OCI-LY1 (cell line): ENCODE measurements at regions not wholly inside any gene's neighbourhood (a gene's known extent, or its start where the extent isn't known, plus 50 kb on each side); places are given as distances from the start of the nearest gene placed in this dataset.

ENCODE experiments used
- H2AFZ ChIP-seq: fragments of 200-600 bp; sonication (generic), shearing (Covaris generic); 2 replicates; pipeline ENCODE4 v1.6.0; 2014; ENCODE audit warnings: antibody characterized with exemption, mild to moderate bottlenecking, low read length
- H3F3A ChIP-seq: fragments of 200-600 bp; sonication (generic), shearing (Covaris generic); 2 replicates; pipeline ENCODE4 v1.6.0; 2014; ENCODE audit warnings: mild to moderate bottlenecking, antibody characterized with exemption, low read length, moderate library complexity; ENCODE audit not compliant: insufficient read depth
- H3K27ac ChIP-seq: fragments of 200-600 bp; sonication (generic); 2 replicates; pipeline ENCODE4 v1.5.1; 2014; ENCODE audit warnings: low read length, mixed run types, mild to moderate bottlenecking, low read depth; ENCODE audit not compliant: poor library complexity, severe bottlenecking
- H3K27me3 ChIP-seq: fragments of 200-600 bp; sonication (generic); 2 replicates; pipeline ENCODE4 v1.6.0; 2014; ENCODE audit warnings: antibody characterized with exemption, mild to moderate bottlenecking, low read length, moderate library complexity; ENCODE audit not compliant: insufficient read depth
- H3K36me3 ChIP-seq: fragments of 200-600 bp; sonication (generic); 2 replicates; pipeline ENCODE4 v1.6.1; 2014; ENCODE audit warnings: mild to moderate bottlenecking, antibody characterized with exemption, low read length, moderate library complexity, mixed read lengths; ENCODE audit not compliant: insufficient read depth
- H3K4me1 ChIP-seq: fragments of 200-600 bp; sonication (generic); 2 replicates; pipeline ENCODE4 v1.5.1; 2014; ENCODE audit warnings: mild to moderate bottlenecking, low read length, moderate library complexity; ENCODE audit not compliant: insufficient read depth, severe bottlenecking
- H3K4me2 ChIP-seq: fragments of 200-600 bp; sonication (generic), shearing (Covaris generic); 2 replicates; pipeline ENCODE4 v1.6.1; 2014; ENCODE audit warnings: low read length
- H3K4me3 ChIP-seq: fragments of 200-600 bp; sonication (generic); 2 replicates; pipeline ENCODE4 v1.5.1; 2014; ENCODE audit warnings: low read length, low read depth, mild to moderate bottlenecking, mixed read lengths; ENCODE audit not compliant: poor library complexity, severe bottlenecking
- H3K79me2 ChIP-seq: fragments of 200-600 bp; shearing (Covaris generic); 2 replicates; pipeline ENCODE4 v1.6.1; 2016; ENCODE audit warnings: mixed run types, low read length, mixed read lengths; ENCODE audit not compliant: insufficient read depth
- H3K9ac ChIP-seq: fragments of 200-600 bp; sonication (generic), shearing (Covaris generic); 2 replicates; pipeline ENCODE4 v1.6.1; 2014; ENCODE audit warnings: mild to moderate bottlenecking, low read length, mixed read lengths
- H3K9me2 ChIP-seq: fragments of 200-600 bp; sonication (generic), shearing (Covaris generic); 2 replicates; pipeline ENCODE4 v1.6.1; 2014; ENCODE audit warnings: low read depth, mild to moderate bottlenecking, low read length, mixed read lengths
- H3K9me3 ChIP-seq: fragments of 200-600 bp; shearing (Covaris generic); 2 replicates; pipeline ENCODE4 v1.6.1; 2014; ENCODE audit warnings: low read length, mixed read lengths
- H4K20me1 ChIP-seq: fragments of 200-600 bp; sonication (generic), shearing (Covaris generic); 2 replicates; pipeline ENCODE4 v1.6.0; 2016; ENCODE audit warnings: mild to moderate bottlenecking, low read length; ENCODE audit not compliant: insufficient read depth
- EZH2 ChIP-seq: fragments of 200-600 bp; sonication (generic), shearing (Covaris generic); IDR thresholded peaks from 2 replicates; pipeline ENCODE4 v1.8.0; 2017; ENCODE audit warnings: borderline replicate concordance, mixed run types, mild to moderate bottlenecking, antibody characterized with exemption, low read length, moderate library complexity, mixed read lengths
- TF ChIP-seq, protein P1 (sequence below): fragments of 200-600 bp; sonication (generic), shearing (Covaris generic); IDR thresholded peaks from 2 replicates; pipeline ENCODE4 v1.5.1; 2017; ENCODE audit warnings: mild to moderate bottlenecking, antibody characterized with exemption, low read length, moderate library complexity, mixed read lengths

DNA sequence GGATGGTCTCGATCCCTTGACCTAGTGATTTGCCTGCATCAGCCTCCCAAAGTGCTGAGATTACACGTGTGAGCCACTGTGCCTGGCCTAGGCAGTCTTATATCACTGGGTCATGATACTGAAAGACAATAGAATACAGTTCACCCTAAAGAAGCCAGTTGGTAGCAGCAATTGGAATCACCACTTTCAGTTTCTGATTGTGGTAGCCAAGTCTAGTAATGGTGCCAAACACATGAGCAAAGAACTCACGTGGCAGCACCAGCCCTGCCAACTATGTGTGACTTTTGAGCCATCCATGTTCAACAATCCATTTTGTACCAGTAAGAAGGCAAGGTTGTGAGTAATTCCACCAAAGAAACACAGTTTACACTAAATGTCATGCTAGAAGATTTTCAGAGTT lies 548.4 kb downstream of the KLHL13 start:
- H3K4me2 ChIP-seq, result no peak overlapping the region
- no peak overlapping the region for H2AFZ ChIP-seq
- no peaks in the 10 kb centered on the region for H3K27me3 ChIP-seq
- no peak overlapping the region for H3K4me3 ChIP-seq
- H3K4me1 ChIP-seq, result no peaks in the 10 kb centered on the region
- H3K36me3 ChIP-seq, result no peaks in the 10 kb centered on the region
- H3K27ac ChIP-seq, result no peak overlapping the region
- no peak for TF ChIP-seq EZH2
- TF ChIP-seq, protein P1, sequence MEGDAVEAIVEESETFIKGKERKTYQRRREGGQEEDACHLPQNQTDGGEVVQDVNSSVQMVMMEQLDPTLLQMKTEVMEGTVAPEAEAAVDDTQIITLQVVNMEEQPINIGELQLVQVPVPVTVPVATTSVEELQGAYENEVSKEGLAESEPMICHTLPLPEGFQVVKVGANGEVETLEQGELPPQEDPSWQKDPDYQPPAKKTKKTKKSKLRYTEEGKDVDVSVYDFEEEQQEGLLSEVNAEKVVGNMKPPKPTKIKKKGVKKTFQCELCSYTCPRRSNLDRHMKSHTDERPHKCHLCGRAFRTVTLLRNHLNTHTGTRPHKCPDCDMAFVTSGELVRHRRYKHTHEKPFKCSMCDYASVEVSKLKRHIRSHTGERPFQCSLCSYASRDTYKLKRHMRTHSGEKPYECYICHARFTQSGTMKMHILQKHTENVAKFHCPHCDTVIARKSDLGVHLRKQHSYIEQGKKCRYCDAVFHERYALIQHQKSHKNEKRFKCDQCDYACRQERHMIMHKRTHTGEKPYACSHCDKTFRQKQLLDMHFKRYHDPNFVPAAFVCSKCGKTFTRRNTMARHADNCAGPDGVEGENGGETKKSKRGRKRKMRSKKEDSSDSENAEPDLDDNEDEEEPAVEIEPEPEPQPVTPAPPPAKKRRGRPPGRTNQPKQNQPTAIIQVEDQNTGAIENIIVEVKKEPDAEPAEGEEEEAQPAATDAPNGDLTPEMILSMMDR, result no peak
- H3F3A ChIP-seq, result no peaks in the 10 kb centered on the region
- H3K79me2 ChIP-seq, result no peaks in the 10 kb centered on the region
- no peaks in the 10 kb centered on the region for H3K9me2 ChIP-seq
- H4K20me1 ChIP-seq, result no peaks in the 10 kb centered on the region
- no peaks in the 10 kb centered on the region for H3K9me3 ChIP-seq
- H3K9ac ChIP-seq, result no peak overlapping the region

DNA sequence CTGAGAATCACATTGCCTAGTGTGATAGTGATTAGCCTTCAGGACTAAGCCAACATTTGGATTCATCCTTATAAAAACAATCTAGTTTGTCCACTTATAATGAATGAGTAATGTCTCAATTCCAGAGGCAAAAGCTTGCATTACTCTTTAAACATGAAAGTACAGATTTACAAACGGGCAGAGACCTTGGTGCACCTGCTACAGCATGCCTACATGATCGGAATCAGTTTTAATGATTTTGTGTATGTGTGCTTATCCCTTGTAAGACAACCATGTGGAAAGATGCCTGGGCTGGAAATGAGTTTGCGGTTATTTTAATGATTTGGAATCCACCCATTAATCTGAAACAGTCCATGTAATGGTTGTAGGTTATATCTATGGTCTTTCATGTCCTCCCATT lies 572.7 kb downstream of the KLHL13 start:
- no peaks in the 10 kb centered on the region for H3F3A ChIP-seq
- no peaks in the 10 kb centered on the region for H3K36me3 ChIP-seq
- H3K27me3 ChIP-seq, result no peaks in the 10 kb centered on the region
- no peak overlapping the region for H2AFZ ChIP-seq
- H3K4me3 ChIP-seq, result no peak overlapping the region
- H4K20me1 ChIP-seq, result no peaks in the 10 kb centered on the region
- no peaks in the 10 kb centered on the region for H3K4me1 ChIP-seq
- H3K4me2 ChIP-seq, result no peak overlapping the region
- no peaks in the 10 kb centered on the region for H3K79me2 ChIP-seq
- H3K9ac ChIP-seq, result no peak overlapping the region
- H3K9me3 ChIP-seq, result no peaks in the 10 kb centered on the region
- no peaks in the 10 kb centered on the region for H3K9me2 ChIP-seq
- no peak overlapping the region for H3K27ac ChIP-seq
- no peak for TF ChIP-seq EZH2
- TF ChIP-seq, protein P1, result no peak

- Histone ChIP-seq H3K36me3 (no peaks in the 10 kb centered on the region), H3K27ac (no peak overlapping the region), H4K20me1 (no peaks in the 10 kb centered on the region), H3K4me2 (no peak overlapping the region), H2AFZ (no peak overlapping the region), H3F3A (no peaks in the 10 kb centered on the region), H3K9me3 (no peaks in the 10 kb centered on the region), H3K79me2 (no peaks in the 10 kb centered on the region), H3K9ac (no peak overlapping the region), H3K4me1 (no peaks in the 10 kb centered on the region), H3K27me3 (no peaks in the 10 kb centered on the region), H3K9me2 (no peaks in the 10 kb centered on the region), H3K4me3 (no peak overlapping the region)
- TF ChIP-seq EZH2, result no peak
- TF ChIP-seq, protein P1, result no peak
Measured at GRCh38 chrX:117539090-117539418, 577.6 kb downstream of the KLHL13 start.
